Endodermal cell (in vitro differentiated cells): ENCODE measurements at regions not wholly inside any gene's neighbourhood (a gene's known extent, or its start where the extent isn't known, plus 50 kb on each side); places are given as distances from the start of the nearest gene placed in this dataset.

ENCODE experiments used
- DNase-seq: peaks from one replicate; pipeline ENCODE4 v3.0.0-alpha.2; 2017
- H3K27ac ChIP-seq: 2 replicates; pipeline ENCODE4 v1.5.1; 2013; ENCODE audit warnings: mild to moderate bottlenecking, low read depth, low read length, moderate library complexity
- H3K27me3 ChIP-seq: 2 replicates; pipeline ENCODE4 v1.6.1; 2013; ENCODE audit warnings: mild to moderate bottlenecking, low read length, moderate library complexity; ENCODE audit not compliant: insufficient read depth, control insufficient read depth, poor library complexity, severe bottlenecking
- H3K36me3 ChIP-seq: 2 replicates; pipeline ENCODE4 v1.7.0; 2013; ENCODE audit warnings: mild to moderate bottlenecking, low read length, moderate library complexity; ENCODE audit not compliant: control insufficient read depth, insufficient read depth
- H3K4me1 ChIP-seq: one replicate; pipeline ENCODE4 v1.7.0; 2013; ENCODE audit warnings: low read length; ENCODE audit not compliant: control insufficient read depth, insufficient read depth
- H3K4me3 ChIP-seq: 2 replicates; pipeline ENCODE4 v1.5.1; 2013; ENCODE audit warnings: mild to moderate bottlenecking, low read length, moderate library complexity
- H3K9ac ChIP-seq: 2 replicates; pipeline ENCODE4 v1.6.1; 2013; ENCODE audit warnings: mild to moderate bottlenecking, low read length, moderate library complexity; ENCODE audit not compliant: poor library complexity, severe bottlenecking; ENCODE audit errors: extremely low read depth
- H3K9me3 ChIP-seq: 2 replicates; pipeline ENCODE4 v1.6.1; 2013; ENCODE audit warnings: mild to moderate bottlenecking, low read length, moderate library complexity; ENCODE audit not compliant: control insufficient read depth
- H3K27ac Mint-ChIP-seq: 2 replicates; pipeline ENCODE4 v1.8.0; 2020; ENCODE audit warnings: mixed read lengths
- H3K27me3 Mint-ChIP-seq: 2 replicates; pipeline ENCODE4 v1.8.0; 2021; ENCODE audit warnings: mild to moderate bottlenecking, mixed read lengths; ENCODE audit not compliant: insufficient read depth
- H3K36me3 Mint-ChIP-seq: 2 replicates; pipeline ENCODE4 v1.8.0; 2020; ENCODE audit warnings: low read depth, mixed read lengths
- H3K4me1 Mint-ChIP-seq: 2 replicates; pipeline ENCODE4 v1.8.0; 2020; ENCODE audit warnings: mixed read lengths
- H3K4me3 Mint-ChIP-seq: 2 replicates; pipeline ENCODE4 v1.8.0; 2020; ENCODE audit warnings: mild to moderate bottlenecking, moderate library complexity, mixed read lengths
- H3K9me3 Mint-ChIP-seq: 2 replicates; pipeline ENCODE4 v1.8.0; 2020; ENCODE audit warnings: mild to moderate bottlenecking, mixed read lengths
- WGBS, 2 experiments: methylation state at CpG; one replicate each; pipeline versions ENCODE4 v1.1.5 to v1.1.7; 2013; ENCODE audit warnings: missing lambda C conversion rate in 2 of 2, mixed read lengths in 1 of 2; ENCODE audit not compliant: insufficient coverage in 1 of 2, insufficient read length in 1 of 2; 5-methylcytosine and 5-hydroxymethylcytosine counted together
- TF ChIP-seq, protein P1 (sequence below): fragments of 200-600 bp; sonication (generic); conservative IDR thresholded peaks from 2 replicates; pipeline ENCODE4 v1.5.0; 2021; ENCODE audit warnings: antibody characterized with exemption, mild to moderate bottlenecking

DNA sequence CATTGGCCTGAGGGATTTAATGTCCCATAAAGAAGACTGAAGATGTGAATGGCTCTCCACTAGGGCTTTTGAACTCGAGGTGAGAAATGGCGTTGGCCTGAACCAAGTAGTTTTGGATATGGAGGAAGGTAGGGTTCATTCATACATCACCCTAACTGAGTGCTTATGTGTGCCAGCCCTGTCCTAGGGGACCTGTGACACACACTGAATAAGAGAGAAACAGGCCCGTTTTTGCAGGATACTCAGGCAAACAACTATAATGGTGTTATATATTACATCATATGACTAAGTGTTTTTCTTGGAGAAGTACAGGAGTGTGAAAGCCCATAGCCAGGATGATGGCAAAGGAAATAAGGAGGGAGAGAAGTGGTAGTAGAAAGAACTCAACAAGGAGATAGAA lies 368.1 kb downstream of the TMEM135 start:
- H3K4me1 ChIP-seq: no peaks in the 10 kb centered on the region
- Mint-ChIP-seq H3K9me3 (no peaks in the 10 kb centered on the region), H3K36me3 (no peaks in the 10 kb centered on the region), H3K4me1 (peaks cover 1% of the 10 kb centered on the region), H3K27ac (no peak overlapping the region), H3K4me3 (no peak overlapping the region), H3K27me3 (peaks cover 5% of the 10 kb centered on the region)
- no peak overlapping the region for H3K27ac ChIP-seq
- no peak overlapping the region for H3K9ac ChIP-seq
- H3K36me3 ChIP-seq: no peaks in the 10 kb centered on the region
- no peak for DNase-seq
- H3K9me3 ChIP-seq: no peaks in the 10 kb centered on the region
- peaks cover 8% of the 10 kb centered on the region for H3K27me3 ChIP-seq
- 93% methylated on average over 2 of the region's 3 CpGs; no CpG with 5 or more reads in 1 of the 2 experiments for WGBS, 2 experiments
- no peak overlapping the region for H3K4me3 ChIP-seq
- TF ChIP-seq, protein P1, sequence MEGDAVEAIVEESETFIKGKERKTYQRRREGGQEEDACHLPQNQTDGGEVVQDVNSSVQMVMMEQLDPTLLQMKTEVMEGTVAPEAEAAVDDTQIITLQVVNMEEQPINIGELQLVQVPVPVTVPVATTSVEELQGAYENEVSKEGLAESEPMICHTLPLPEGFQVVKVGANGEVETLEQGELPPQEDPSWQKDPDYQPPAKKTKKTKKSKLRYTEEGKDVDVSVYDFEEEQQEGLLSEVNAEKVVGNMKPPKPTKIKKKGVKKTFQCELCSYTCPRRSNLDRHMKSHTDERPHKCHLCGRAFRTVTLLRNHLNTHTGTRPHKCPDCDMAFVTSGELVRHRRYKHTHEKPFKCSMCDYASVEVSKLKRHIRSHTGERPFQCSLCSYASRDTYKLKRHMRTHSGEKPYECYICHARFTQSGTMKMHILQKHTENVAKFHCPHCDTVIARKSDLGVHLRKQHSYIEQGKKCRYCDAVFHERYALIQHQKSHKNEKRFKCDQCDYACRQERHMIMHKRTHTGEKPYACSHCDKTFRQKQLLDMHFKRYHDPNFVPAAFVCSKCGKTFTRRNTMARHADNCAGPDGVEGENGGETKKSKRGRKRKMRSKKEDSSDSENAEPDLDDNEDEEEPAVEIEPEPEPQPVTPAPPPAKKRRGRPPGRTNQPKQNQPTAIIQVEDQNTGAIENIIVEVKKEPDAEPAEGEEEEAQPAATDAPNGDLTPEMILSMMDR: no peak

- H3K9me3 ChIP-seq: no peaks in the 10 kb centered on the region
- DNase-seq: no peak
- H3K4me1 Mint-ChIP-seq: peaks cover 1% of the 10 kb centered on the region
- H3K27me3 ChIP-seq: peaks cover 8% of the 10 kb centered on the region
- H3K4me3 Mint-ChIP-seq: no peak overlapping the region
- no peak overlapping the region for H3K27ac Mint-ChIP-seq
- H3K36me3 ChIP-seq: no peaks in the 10 kb centered on the region
- no peak overlapping the region for H3K9ac ChIP-seq
- TF ChIP-seq, protein P1: no peak
- H3K27me3 Mint-ChIP-seq: peaks cover 2% of the 10 kb centered on the region
- no peaks in the 10 kb centered on the region for H3K4me1 ChIP-seq
- no peak overlapping the region for H3K4me3 ChIP-seq
- WGBS, 2 experiments: 90 to 100% methylated on average over 1 of the region's 2 CpGs
- H3K36me3 Mint-ChIP-seq: no peaks in the 10 kb centered on the region
- no peaks in the 10 kb centered on the region for H3K9me3 Mint-ChIP-seq
- no peak overlapping the region for H3K27ac ChIP-seq
Measured at GRCh38 chr11:87405356-87405755, 367.6 kb downstream of the TMEM135 start.

- TF ChIP-seq, protein P1: no peak
- Mint-ChIP-seq H3K36me3 (no peaks in the 10 kb centered on the region), H3K9me3 (no peaks in the 10 kb centered on the region), H3K4me3 (no peak overlapping the region), H3K27ac (no peak overlapping the region), H3K27me3 (peaks cover under 1% of the 10 kb centered on the region), H3K4me1 (no peaks in the 10 kb centered on the region)
- Histone ChIP-seq H3K27ac (no peak overlapping the region), H3K9me3 (no peaks in the 10 kb centered on the region), H3K4me3 (no peak overlapping the region), H3K4me1 (no peaks in the 10 kb centered on the region), H3K9ac (no peak overlapping the region), H3K27me3 (no peaks in the 10 kb centered on the region), H3K36me3 (no peaks in the 10 kb centered on the region)
- 92 to 100% methylated on average over 1 of the region's 1 CpG for WGBS, 2 experiments
- DNase-seq: no peak
Measured at GRCh38 chr11:87401653-87402052, 363.9 kb downstream of the TMEM135 start.
